GF-D8 (cell line): ENCODE measurements at regions not wholly inside any gene's neighbourhood (a gene's known extent, or its start where the extent isn't known, plus 50 kb on each side); places are given as distances from the start of the nearest gene placed in this dataset.

Experiments
- DNase-seq: peaks from one replicate; lab custom pipeline; 2025; lab: John Stamatoyannopoulos, UW

DNA sequence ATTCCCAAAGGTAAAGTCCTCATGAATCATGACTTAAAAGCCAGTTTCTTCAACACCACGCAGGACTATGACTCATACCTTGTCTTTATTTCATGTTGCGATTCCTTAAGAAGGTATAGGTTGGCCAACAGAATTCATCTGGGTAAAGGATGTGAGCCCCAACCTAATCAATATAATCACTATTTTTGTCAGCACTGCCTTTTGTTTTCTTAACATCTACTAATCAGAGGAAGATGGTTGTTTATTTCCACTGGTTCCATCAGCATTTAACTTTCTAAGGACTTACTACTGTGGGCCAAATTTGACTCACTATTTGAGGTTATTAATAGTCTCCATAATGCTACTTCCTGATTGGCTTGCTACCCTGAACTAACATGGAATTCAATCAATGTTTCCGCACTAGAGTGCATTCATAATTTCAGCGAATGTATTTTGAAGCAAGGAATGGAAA is 78.6 kb downstream of the SCG2 start:
- no peak for DNase-seq

DNA sequence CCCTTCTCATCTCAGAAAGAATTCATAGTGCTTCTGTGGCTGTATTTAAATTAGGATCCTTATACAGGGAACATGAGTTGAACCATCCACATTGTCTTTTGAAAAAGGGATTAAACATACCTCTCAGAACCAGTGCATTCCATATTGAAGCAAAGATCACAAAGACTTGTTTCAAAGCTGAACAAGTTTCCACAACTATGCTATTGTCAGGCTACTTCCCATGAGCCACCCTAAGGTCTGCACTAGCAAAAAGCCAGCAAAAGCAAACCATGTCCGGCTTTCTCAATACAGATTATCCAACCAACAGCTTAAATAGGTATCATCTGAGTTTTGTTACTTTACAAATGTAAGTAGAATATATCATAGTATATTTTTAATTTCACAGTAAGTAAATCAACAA is 78.1 kb downstream of the SCG2 start:
- no peak for DNase-seq

- no peak for DNase-seq
Measured at GRCh38 chr2:223526106-223526505, 76.1 kb downstream of the SCG2 start.

DNA sequence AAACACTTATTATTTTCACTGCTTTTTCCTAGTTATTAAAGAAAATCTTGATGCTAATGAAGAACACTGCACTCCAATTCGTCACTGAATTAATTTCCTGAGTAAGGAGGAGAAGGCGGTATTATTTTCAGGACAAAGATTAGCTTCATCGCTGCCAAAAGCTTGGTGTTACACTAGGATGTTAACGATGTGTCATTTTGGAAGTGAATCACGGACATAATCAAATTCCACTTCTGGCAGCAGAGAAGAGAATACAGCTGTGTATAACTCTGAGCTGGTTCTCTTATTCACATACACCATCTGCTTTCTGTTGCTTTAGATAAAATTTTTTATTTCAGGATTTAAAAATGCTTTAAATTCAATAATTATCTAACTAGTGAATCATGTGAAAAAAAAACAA is 74.1 kb downstream of the SCG2 start:
- no peak for DNase-seq

- DNase-seq = no peak
Measured at GRCh38 chr2:223529696-223530095, 72.5 kb downstream of the SCG2 start.

GRCh38 chr2:223530811-223531210 is 71.3 kb downstream of the SCG2 start:
- DNase-seq = no peak

DNA sequence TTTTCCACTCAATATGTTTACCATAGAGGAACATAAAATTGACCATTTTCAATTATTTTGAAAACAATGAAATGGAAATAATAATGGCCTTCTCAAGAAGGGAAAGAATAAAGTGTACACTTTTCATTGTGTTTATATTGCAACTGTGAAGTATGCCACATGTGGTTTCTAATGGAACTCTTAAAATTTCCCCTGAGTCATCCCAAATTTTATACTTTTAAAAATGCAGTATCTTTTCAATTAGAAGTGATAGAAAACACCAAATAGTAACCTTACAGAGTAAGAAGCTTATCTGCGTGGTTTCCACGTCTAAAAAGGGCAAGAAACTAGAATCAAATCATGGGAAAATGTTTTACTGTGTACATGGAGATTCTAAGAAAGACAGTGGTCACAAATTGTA is 70.0 kb downstream of the SCG2 start:
- DNase-seq = no peak

DNA sequence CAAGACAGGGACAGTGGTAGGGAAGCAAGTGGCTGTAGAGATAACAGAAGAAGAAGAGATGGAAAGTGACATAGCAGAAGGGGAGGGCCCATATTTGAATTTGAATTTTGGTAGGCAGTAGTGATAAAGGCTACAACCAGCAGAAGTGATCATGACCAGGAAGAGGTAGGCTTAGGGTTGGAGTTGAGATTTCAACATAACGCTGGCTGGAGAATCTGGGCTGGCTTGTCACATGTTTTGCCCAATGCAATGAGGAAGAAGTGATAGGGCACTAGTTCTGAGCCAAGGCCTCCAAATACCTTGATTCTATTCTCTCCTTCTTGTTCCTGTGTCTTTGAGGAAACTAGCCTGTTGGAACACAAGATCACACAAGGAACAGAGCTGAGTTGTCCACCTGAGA is 69.4 kb downstream of the SCG2 start:
- no peak for DNase-seq

GRCh38 chr2:223536546-223536945 is 65.6 kb downstream of the SCG2 start:
- no peak for DNase-seq

- no peak for DNase-seq
Measured at GRCh38 chr2:223537115-223537514, 65.0 kb downstream of the SCG2 start.

GRCh38 chr2:223537651-223538601 is 64.2 kb downstream of the SCG2 start:
- DNase-seq = no peak

- no peak for DNase-seq
Measured at GRCh38 chr2:223538920-223539440, 63.2 kb downstream of the SCG2 start.

DNA sequence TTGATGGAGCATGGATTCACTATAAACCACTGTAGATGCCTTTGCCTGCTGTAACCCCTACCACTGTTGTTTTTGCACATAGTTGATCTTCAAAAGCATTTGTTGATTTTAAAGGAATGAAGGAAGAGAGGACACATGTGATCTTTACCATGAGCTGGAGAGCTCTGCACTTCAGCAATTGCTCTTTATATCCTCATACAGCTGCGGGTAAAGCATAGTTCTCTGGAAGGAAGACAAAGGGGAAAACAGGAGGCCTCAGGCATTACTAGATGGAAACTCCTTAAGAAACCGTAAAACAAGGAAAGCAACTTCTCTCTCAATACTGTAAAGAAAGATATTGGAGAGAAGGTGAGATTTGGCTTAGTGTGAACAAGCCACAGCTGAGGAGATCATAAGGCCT is 60.6 kb downstream of the SCG2 start:
- no peak for DNase-seq

- DNase-seq = no peak
Measured at GRCh38 chr2:223542501-223542900, 59.7 kb downstream of the SCG2 start.

GRCh38 chr2:223545406-223545805 is 56.8 kb downstream of the SCG2 start:
- no peak for DNase-seq

- no peak for DNase-seq
Measured at GRCh38 chr2:223545830-223546229, 56.3 kb downstream of the SCG2 start.
